HG03060 (cell line): ENCODE measurements at regions not wholly inside any gene's neighbourhood (a gene's known extent, or its start where the extent isn't known, plus 50 kb on each side); places are given as distances from the start of the nearest gene placed in this dataset.
"Not testable (repeated sequence)": the region's sequence is repeated elsewhere in the genome, so short reads cannot be mapped to it uniquely, and the experiment has no call there.

Experiments
- ATAC-seq: cut with Tn5 transposase; IDR thresholded peaks from one replicate; pipeline ENCODE4 v1.9.1; 2021; ENCODE audit warnings: low read depth, moderate number of reproducible peaks; ENCODE audit not compliant: unreplicated experiment

DNA sequence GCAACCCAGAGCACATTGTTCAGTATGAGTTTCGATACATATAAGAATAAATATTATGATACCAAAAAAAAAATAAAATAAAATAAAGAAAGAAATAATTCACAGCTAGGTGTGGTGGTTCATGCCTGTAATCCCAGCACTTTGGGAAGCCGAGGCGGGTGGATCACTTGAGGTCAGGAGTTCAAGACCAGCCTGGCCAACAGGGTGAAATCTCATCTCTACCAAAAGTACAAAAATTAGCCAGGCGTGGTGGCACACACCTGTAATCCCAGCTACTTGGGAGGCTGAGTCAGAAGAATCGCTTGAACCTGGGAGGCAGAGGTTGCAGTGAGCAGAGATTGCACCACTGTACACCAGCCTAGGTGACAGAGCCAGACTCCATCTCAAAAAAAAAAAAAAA lies 258.9 kb downstream of the MYCN start:
- ATAC-seq, result not testable (repeated sequence)

DNA sequence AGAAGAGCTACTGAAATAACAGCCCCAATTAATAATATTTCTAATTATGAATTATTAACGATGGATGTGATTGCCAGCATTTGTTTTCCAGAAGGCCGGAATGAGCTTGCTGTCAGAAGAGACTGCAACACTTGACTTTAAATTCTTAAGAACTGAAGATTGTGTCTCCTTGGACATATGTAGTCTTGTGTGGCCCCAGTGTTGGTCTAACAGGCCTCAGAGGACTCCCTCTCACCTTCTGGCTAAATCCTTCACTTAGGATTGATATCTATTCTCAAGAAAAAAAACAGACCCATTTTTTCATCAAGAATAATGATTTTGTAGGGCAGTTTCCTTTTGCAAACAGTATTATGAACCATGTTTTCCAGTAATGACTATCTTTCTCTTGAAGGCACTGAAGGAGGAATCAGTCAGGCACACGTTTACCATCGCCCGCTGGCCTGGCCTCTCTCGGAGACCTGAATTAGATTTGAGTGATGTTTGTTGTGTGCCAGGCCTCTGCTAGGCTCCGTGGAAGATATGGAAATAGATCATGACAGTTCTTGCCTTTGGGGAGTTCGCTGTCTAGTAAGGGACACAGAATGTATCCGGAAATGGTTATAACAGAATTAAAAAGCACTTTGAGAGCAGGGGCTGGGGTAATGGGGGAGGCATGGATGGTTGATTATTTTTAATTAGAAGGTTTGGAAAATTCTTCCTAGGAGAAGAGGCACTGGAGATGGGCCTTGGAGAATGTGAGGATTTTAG lies 258.0 kb downstream of the MYCN start:
- no peak for ATAC-seq

DNA sequence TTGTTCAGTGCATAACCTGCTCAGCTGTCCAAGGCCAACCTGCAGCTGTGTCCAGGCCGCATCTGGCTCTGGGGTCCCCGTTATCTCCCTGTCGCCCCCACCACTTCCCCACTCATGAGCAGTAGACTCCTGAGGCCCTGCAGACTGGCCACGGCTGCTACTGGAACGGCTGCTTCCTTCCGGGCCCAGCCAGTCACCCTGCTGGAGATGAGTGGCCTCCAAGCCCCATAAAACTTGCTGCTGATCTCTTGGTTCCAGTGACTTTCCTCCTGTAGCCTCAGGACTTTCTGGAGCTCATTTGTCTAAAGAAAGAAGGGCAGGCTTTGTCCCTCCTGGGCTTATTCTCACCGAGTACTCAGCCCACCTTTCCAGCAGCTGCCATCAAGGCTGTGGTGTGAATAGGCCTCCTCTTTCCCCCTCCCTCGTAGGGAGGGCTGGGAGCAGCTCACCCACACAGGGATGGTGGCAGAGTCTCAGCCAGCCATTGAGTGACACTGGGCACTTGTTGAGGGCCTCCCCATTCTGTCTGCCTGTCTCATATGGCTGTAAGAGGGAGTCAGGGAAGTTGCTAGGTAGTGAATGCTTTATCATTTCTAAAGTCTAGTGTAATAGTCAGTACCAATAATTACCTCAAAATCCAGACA lies 257.3 kb downstream of the MYCN start:
- no peak for ATAC-seq

DNA sequence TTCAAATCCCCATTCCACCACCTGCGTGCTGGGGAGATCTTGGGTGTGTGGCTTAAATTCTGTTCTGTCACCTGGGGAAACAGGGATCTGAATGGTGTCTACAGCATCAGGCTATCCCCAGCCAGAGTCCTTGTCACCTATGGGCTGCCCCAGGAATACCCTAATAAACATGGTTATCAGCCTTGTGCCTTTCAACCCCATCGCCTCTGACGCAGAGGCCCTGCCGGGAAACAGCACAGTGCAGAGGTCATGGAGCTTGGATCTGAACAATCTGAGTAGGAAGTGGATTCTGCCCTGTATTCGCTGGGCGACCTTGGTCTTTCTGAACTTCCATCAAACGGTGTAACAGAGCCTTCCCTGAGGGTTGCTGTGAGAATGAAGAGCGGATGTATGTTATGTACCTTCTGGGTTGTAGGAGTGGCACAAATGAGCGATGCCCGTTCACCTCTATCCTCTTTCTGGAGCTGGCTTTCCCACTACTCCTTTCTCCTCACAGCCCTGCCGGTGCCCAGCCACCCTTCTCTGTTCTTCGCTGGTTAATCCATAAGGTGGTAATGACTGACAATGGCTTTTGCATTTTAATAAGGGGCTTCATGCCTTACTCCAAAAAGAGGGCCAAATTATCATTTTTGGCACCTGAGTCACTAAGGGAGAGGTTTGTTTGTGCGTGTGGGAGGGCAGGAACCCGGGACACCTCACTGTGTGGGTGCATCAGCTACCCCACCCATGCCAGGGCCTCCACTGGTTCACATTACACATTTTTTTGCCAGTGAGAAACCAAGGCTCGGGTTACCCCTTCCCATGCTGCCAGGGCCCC lies 256.5 kb downstream of the MYCN start:
- no peak for ATAC-seq

DNA sequence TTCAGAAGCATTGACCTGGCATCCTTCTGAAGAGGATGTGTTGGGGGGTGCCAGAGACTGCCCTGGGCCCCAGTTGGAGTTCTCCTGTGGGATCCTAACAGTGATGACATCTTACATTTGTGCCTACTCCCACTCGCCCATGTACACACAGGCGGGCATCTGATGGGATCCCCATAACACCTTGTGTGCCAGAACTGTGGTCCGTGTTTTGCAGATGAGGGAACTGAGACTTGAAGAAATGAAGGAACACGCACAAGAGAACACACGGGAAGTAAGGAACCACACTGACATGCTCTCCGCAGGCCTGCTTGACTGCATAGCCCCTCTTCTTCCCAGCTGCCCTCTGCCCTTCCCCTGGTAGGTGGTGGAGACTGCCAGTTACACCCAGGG lies 255.3 kb downstream of the MYCN start:
- no peak for ATAC-seq

DNA sequence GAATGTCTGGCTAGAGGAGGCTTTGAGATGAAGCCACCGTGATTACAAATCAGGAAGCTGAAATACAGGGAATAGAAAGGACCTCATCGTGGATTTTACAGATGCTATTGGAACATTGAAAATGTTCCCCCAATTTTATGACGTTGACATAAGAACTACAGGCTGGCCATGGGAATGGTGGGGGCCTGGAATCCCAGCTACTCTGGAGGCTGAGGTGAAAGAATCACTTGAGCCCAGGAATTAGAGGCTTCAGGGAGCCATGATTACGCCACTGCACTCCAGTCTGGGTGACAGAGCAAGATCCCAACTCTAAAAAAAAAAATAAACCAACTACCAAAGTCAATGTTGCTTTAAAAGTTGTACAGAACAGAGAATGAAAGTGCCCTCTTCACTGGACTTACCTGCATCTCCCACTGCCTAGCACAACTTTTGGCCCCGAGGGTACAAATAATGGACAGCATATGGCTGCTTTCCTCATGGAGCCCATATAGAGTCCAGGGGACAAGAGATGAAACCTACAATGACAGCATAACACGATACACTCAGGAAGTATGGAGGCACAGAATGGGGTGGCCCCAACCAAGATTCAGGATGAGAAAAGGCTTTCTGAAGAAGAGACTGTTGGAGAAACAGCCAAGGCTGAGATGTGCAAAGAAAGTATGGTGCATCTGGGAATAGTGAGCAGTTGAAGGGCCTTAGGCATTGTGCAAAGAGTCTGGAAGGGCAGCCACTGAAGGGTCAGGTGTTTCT lies 254.8 kb downstream of the MYCN start:
- no peak for ATAC-seq

DNA sequence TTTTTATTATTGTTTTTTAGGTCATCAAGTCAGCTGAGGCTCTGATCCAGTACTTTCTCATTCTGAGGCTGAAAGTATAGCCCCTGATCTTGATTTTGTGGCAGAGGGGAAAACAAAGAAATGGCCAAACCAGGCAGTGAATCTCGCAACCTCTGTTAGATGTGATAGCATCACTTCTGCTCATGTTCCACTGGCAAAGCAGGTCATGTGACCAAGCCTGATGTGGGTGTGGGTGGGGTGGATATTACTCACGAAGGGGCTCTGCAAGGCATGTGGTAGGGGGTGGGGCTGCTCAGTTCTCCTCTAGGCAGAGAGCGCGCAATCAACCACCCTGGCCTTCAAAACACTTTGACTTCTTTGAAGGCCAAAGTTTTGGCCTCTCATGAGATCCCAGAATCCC lies 254.2 kb downstream of the MYCN start:
- no peak for ATAC-seq

DNA sequence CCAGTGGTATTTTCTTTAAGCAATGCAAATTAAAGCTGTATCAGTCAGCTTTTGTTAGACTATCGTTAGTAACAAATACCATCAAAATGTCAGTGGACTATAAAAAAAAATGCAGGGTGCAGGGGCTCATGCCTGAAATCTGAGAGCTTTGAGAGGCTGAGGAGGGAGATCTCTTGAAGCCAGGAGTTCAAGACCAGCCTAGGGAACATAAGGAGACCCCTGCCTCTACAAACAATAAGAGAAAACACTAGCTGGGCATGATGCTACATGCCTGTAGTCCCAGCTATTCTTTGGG lies 253.7 kb downstream of the MYCN start:
- no peak for ATAC-seq

DNA sequence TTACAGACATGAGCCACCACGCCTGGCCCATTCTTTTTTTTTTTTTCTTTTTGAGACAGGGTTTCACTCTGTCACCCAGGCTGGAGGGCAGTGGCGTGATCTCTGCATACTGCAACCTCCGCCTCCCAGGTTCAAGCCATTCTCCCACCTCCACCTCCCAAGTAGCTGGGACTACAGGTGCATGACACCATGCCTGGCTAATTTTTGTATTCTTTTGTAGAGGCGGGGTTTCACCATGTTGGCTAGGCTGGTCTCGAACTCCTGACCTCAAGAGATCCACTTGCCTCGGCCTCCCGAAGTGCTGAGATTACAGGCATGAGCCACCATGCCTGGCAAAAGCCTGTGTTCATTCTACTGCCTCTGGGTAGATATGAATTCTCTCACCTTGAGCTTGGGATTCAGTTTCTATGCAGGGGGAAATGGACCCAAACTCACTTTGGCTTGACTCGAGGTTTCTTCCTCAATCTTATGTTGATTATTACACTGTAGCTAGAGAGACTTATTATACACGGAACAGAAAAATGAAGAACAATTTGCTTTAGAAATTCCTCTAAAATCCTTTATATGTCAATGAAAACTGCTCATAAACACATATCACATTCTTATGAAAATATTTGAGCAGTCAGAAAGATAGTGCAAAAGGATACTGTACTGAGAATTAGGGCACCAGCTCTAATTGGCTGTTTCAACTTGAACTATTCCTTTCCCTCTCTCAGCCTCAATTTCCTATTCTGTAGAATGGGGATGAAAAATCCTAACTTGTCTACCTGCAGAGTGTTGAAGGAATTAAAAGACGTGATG lies 252.3 kb downstream of the MYCN start:
- ATAC-seq, result no peak

DNA sequence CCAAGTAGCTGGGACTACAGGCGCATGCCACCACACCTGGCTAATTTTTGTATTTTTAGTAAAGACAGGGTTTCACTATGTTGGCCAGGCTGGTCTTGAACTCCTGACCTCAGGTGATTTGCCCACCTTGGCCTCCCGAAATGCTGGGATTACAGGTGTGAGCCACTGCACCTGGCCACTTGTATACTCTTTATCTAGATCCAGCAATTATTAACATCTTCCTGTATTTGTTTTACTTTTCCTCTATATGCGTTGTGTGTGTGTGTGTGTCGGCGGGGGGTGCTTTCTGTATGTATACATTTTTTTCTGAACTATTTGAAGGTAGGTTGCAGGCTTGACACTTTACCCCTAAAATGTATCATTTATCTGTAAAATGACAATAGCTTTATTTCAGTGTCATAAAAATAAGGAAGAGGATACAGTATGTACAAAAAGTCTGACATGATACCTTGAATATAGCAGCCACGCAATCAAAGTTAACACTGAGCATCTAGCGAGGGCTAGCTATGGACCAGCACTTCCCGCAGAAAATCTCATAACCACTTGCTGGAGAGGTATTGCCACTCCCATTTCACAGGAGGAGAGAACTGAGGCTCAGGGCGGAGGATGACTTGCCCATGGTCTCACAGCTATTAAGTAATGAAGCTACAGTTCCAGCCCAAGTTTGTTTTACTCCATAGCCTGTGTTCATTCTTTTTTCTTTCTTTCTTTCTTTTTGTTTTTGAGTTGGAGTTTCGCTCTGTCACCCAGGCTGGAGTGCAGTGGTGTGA lies 251.3 kb downstream of the MYCN start:
- ATAC-seq, result no peak

DNA sequence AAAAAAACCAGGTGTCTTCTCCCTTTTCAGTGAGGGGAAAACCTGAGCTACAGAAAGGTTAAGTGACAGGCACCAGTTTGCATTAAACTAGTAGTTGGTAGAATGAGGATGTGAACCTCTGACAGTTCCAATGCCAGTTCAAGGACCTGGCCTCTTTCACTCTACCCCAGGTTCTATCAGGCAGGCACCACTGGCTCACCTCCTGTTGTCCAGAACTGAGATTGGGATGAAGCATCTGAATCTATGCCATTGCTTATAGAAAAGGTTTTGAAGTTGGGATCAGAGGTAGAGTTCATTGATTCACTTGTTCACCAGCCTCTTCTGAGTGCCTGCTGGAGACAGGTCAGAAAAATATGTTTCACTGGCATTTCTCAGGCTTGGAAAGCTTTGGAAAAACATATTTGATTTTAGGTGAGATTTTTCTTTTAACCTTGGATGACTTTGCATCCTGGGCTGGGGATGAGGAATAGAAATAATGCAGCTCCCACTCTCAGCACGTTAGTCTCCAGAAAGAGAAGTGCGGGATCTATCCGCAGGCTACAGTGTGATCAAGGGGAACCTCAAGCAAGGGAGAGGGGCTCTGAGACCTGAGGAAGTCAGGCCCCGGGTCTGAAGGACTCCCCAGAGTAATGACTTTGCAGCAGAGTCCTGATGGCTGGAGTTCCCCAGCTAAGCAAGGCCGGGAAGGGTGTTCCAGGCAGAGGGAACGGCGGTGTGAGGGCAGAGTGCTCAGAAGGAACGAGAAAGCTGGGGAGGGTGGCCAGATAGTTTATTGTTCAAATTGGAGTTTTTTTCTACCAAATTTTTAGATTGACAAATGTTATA lies 250.3 kb downstream of the MYCN start:
- ATAC-seq, result no peak

DNA sequence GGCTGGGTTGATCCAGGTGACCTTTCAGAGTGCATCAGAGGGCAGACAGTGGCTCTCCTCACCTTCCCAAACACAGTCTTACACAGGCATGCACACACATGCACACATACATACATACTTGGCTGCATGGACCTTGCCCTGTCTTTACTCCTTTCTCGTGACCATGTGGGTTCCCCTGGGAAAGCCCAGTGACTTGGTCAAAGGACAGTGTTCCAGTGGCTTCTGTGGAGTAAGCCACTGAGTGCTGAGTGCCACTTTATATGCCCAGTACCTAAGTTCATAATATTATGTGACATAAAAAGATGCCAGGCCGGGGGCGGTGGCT lies 249.4 kb downstream of the MYCN start:
- no peak for ATAC-seq

DNA sequence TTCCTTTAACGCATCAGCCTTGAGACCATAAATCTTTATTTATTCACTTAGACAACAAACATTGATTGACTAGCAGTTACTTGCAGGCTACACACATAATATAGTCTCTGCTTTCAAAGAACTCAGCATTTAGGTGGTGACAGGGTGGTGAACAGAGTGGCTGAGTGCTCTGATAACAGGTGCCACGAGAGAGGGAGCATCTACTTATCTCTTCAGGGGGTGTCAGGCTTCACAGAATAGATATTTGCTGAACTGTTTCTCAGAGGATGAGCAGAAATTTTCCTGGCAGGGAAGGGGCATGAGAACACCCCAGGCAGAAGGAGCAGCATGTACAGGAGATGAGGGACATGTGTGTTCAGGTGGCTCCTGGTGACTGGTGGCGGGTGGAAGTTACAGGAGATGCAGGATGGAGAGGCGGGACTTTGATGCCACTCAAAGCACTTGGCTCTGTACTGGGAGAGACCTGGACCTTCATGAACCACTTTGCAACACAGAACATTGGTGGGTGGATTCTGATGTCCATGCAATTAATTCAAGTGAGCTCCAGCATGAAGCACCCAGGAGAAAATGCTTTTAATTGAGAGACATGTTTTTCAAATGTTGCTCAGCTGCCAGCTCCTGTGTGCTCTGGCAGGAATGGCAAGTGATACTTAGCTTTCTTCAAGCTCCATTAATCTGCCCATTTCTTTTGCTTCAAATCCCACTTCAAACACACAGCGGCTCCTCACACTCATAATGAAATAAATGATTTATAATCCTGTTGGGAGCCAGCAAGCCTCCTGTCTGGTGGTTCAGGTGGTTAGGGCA lies 248.9 kb downstream of the MYCN start:
- ATAC-seq, result no peak

DNA sequence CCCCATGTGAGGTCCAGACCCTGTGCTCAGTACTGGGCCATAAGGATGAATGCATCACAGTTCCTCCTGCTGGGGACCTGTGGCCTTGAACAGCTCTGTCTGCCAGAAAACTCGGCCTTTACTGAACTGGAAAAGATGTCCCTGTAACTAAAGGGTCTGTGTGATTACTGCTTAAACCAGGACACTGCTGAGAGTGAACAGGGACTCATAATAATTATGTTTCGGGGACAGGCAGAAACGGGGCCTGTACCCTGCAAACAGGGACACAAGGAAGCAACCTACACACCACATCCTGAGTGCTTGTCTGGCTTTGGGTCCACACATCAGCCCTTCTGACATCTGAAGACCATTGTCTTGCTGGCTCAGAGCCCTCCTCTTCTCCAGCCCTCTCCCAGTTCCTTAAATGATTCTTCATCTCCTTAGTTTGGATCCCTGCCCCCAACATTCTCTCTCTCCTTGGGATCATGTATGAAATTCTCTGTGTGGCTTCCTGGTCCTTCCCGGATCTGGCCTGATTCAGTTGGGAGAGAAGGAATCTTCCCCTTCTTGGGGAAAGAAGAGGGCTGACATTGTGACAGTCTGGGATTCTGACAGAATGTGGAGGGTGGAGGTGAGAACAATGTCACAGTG lies 248.0 kb downstream of the MYCN start:
- ATAC-seq, result no peak

DNA sequence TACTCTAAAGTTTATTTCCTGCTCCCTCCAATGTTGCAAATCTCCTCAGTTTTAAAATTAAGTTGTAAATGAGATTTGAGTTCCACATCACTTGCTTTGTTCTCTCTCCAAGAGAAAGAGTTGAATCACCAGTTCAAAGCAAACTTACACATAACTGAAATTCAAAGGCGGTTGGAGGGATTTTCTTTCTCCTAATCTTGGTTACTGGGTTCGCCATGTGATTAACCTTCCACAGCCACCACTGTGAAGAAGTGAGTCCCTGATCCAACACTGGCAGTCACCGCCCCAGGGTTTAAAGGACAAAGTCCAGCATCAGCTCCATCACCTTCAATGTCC lies 247.1 kb downstream of the MYCN start:
- no peak for ATAC-seq

DNA sequence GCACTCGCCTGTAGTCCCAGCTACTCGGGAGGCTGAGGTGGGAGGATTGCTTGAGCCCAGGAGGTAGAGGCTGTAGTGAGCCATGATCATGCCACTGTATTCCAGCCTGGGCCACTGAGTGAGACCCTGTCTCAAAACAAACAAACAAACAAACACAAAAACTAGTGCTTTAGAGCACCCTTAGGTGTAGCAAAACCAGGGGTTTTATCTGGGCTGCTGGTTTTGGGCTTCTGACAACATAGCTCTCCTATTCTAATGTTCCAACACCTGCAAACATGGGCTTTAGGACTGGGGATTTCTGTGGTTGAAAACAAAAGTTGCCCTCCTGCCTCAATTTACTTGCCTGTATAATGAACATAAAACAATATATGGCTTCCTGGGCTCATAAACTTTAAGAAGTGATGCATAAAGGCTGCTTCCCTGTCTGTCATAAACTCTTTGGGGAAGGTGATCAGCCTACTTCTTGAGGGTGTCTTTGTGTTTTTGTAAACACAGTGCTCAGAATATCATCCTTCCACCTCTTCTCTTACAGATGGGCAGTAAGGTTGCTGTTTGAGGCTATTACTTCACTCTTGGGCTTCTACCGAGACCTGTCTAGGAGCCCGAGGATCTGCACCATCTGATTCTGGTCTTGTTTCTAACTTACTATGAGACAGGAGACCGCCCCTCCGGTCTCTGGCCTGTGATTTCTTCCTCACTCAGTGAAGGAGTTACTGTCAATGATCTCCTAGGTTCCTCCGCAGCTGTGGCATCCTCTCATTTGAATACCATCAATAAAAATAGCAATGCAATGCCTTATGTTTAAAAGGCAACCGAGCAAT lies 246.5 kb downstream of the MYCN start:
- no peak for ATAC-seq

DNA sequence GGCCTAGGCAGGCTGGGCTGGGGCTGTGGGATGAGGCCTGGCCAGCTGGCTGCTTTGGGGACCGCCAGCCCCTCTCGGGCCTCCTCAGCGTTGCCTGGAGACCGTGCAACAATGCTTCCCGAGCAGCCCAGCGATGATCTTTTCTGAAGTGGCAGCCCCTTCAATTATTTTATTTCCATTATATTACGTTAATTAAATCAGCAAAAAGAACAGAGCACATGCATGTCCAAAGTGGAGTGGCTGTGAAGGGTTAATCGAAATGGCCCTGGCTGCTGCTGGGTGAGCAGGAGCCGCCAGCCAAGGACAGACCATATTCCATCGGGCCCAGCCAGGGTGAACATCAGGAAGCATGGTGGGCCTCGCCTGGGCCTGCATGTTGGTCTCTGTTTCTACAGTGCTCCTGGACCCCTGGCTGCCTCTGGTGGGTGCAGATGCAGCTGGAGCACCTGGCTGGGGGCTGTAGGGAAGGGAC lies 245.5 kb downstream of the MYCN start:
- ATAC-seq, result no peak
